Large intestine (tissue), 3 donors: ENCODE measurements at regions not wholly inside any gene's neighbourhood (a gene's known extent, or its start where the extent isn't known, plus 50 kb on each side); places are given as distances from the start of the nearest gene placed in this dataset.

Experiments
- DNase-seq, 2 donors: peaks; one replicate each; pipeline versions ENCODE4 v3.0.0 to v3.0.0-alpha.2; 2013
- H3K27ac ChIP-seq: one replicate; pipeline ENCODE4 v1.5.1; 2013; ENCODE audit warnings: low read length
- H3K27me3 ChIP-seq: 2 replicates; pipeline ENCODE4 v1.6.1; 2013; ENCODE audit warnings: low read length; ENCODE audit not compliant: control insufficient read depth, insufficient read depth
- H3K36me3 ChIP-seq: 2 replicates; pipeline ENCODE4 v1.6.1; 2013; ENCODE audit warnings: low read length; ENCODE audit not compliant: control insufficient read depth, insufficient read depth
- H3K4me1 ChIP-seq: one replicate; pipeline ENCODE4 v1.6.1; 2013; ENCODE audit warnings: low read length; ENCODE audit not compliant: control insufficient read depth, insufficient read depth
- H3K4me3 ChIP-seq: one replicate; pipeline ENCODE4 v1.5.1; 2013; ENCODE audit warnings: low read length
- H3K9me3 ChIP-seq: one replicate; pipeline ENCODE4 v1.6.1; 2013; ENCODE audit warnings: mild to moderate bottlenecking, low read depth, low read length, moderate library complexity; ENCODE audit not compliant: control insufficient read depth
- WGBS: methylation state at CpG from one replicate; pipeline ENCODE4 v1.1.5; 2013; ENCODE audit warnings: low lambda C conversion rate; ENCODE audit not compliant: insufficient coverage; 5-methylcytosine and 5-hydroxymethylcytosine counted together

GRCh38 chr6:84462698-84463097 is 235.3 kb upstream of the CEP162 start:
- 100% methylated on average over 1 of the region's 1 CpG for WGBS
- no peak for DNase-seq
- no peaks in the 10 kb centered on the region for H3K36me3 ChIP-seq

GRCh38 chr6:84461461-84461860 is 234.0 kb upstream of the CEP162 start:
- no peaks in the 10 kb centered on the region for H3K27me3 ChIP-seq
- DNase-seq: no peak
- 90% methylated on average over 2 of the region's 4 CpGs for WGBS
- no peaks in the 10 kb centered on the region for H3K9me3 ChIP-seq
- no peaks in the 10 kb centered on the region for H3K36me3 ChIP-seq
- no peaks in the 10 kb centered on the region for H3K4me1 ChIP-seq
- no peak overlapping the region for H3K4me3 ChIP-seq
- no peak overlapping the region for H3K27ac ChIP-seq

More at GRCh38 chr6:84462698-84463097, 235.3 kb upstream of the CEP162 start:
- H3K9me3 ChIP-seq: no peaks in the 10 kb centered on the region
- H3K4me3 ChIP-seq: no peak overlapping the region
- no peaks in the 10 kb centered on the region for H3K4me1 ChIP-seq
- no peak overlapping the region for H3K27ac ChIP-seq
- H3K27me3 ChIP-seq: no peaks in the 10 kb centered on the region

GRCh38 chr6:84460491-84460890 is 233.0 kb upstream of the CEP162 start:
- Histone ChIP-seq H3K36me3 (no peaks in the 10 kb centered on the region), H3K9me3 (no peaks in the 10 kb centered on the region), H3K4me3 (no peak overlapping the region), H3K27me3 (no peaks in the 10 kb centered on the region), H3K4me1 (no peaks in the 10 kb centered on the region), H3K27ac (no peak overlapping the region)
- DNase-seq: no peak

GRCh38 chr6:84459401-84459800 is 232.0 kb upstream of the CEP162 start:
- no peak overlapping the region for H3K27ac ChIP-seq
- H3K9me3 ChIP-seq: no peaks in the 10 kb centered on the region
- DNase-seq: no peak
- H3K4me3 ChIP-seq: no peak overlapping the region
- no peaks in the 10 kb centered on the region for H3K36me3 ChIP-seq
- WGBS: no CpG with 5 or more reads among the region's 3 CpGs
- H3K4me1 ChIP-seq: no peaks in the 10 kb centered on the region
- H3K27me3 ChIP-seq: no peaks in the 10 kb centered on the region

DNA sequence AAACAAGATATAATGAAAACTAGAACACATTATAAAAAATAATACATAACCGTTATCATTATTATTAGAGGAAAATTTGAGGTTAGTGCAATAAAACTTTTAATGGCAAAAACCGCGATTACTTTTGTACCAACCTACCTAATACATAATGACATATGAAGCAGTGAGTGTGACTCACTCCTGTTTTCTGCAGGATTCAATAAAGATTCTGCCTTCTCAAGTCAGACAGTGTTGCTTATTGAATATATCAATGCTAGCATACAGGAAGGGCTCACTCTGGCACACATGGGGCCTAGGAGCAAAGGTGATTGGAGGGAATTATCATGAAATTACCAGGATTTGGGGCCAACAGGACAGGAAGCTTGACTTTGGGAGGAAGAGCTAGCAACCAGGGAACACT is 230.8 kb upstream of the CEP162 start:
- no peak overlapping the region for H3K4me3 ChIP-seq
- H3K36me3 ChIP-seq: no peaks in the 10 kb centered on the region
- no peak for DNase-seq
- WGBS: 100% methylated on average over 3 of the region's 3 CpGs
- H3K9me3 ChIP-seq: no peaks in the 10 kb centered on the region
- H3K27ac ChIP-seq: no peak overlapping the region
- H3K27me3 ChIP-seq: no peaks in the 10 kb centered on the region
- H3K4me1 ChIP-seq: no peaks in the 10 kb centered on the region

GRCh38 chr6:84457276-84457675 is 229.8 kb upstream of the CEP162 start:
- H3K9me3 ChIP-seq: no peaks in the 10 kb centered on the region
- no CpG with 5 or more reads among the region's 3 CpGs for WGBS
- no peak for DNase-seq

GRCh38 chr6:84456803-84457202 is 229.4 kb upstream of the CEP162 start:
- WGBS: 60% methylated on average over 1 of the region's 4 CpGs
- Histone ChIP-seq H3K27me3 (no peaks in the 10 kb centered on the region), H3K27ac (no peak overlapping the region), H3K4me3 (no peak overlapping the region), H3K36me3 (no peaks in the 10 kb centered on the region), H3K9me3 (no peaks in the 10 kb centered on the region), H3K4me1 (no peaks in the 10 kb centered on the region)
- DNase-seq: peak in 1 of 2 donors; percentile 5

More at GRCh38 chr6:84457276-84457675, 229.8 kb upstream of the CEP162 start:
- Histone ChIP-seq H3K4me3 (no peak overlapping the region), H3K36me3 (no peaks in the 10 kb centered on the region), H3K27ac (no peak overlapping the region), H3K4me1 (no peaks in the 10 kb centered on the region), H3K27me3 (no peaks in the 10 kb centered on the region)

- 63% methylated on average over 2 of the region's 3 CpGs for WGBS
- H3K27ac ChIP-seq: no peak overlapping the region
- H3K27me3 ChIP-seq: no peaks in the 10 kb centered on the region
- no peaks in the 10 kb centered on the region for H3K9me3 ChIP-seq
- DNase-seq: no peak
- H3K36me3 ChIP-seq: no peaks in the 10 kb centered on the region
- H3K4me1 ChIP-seq: no peaks in the 10 kb centered on the region
- no peak overlapping the region for H3K4me3 ChIP-seq
These were observed 228.1 kb upstream of the CEP162 start for GRCh38 chr6:84455511-84456029.

DNA sequence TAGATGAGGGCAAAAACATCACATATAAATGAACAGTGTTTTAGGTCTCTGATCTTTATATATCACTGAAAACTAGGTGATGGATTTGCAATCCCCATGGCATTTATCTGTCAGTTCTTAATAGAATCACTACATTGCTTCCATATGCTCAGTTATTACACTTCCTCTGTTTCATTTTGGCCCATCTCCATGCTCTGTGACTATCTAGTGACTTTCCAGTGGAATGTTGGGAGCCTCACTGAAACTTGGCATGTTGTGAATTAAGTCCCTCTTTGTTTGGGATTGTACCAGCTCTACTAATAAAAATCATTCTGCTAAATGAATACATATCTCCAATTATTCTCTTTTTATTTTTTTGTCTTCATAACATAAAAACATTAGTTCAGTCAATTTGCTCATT is 226.1 kb upstream of the CEP162 start:
- Histone ChIP-seq H3K27me3 (no peaks in the 10 kb centered on the region), H3K9me3 (no peaks in the 10 kb centered on the region), H3K4me1 (no peaks in the 10 kb centered on the region), H3K27ac (no peak overlapping the region), H3K4me3 (no peak overlapping the region), H3K36me3 (no peaks in the 10 kb centered on the region)
- no peak for DNase-seq

DNA sequence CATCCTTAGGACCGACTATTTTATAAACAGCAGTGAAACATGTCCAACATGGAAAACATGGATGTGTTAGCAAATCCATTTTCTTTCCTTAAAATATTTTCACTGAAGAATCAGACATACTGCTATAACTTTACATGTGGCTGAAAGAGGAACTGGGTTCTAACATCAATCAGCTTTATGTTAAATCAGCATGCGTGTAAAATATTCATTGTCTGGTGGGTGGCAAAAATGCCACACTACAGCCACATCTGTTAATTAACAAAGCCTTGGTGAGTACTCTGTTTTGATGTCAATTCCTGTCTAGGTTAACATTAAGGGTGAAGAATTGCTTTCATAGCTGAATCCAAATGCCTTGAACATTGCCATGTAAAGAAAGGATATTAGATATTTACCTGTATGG is 222.6 kb upstream of the CEP162 start:
- no peaks in the 10 kb centered on the region for H3K36me3 ChIP-seq
- 88% methylated on average over 1 of the region's 2 CpGs for WGBS
- H3K27ac ChIP-seq: no peak overlapping the region
- no peaks in the 10 kb centered on the region for H3K4me1 ChIP-seq
- no peak overlapping the region for H3K4me3 ChIP-seq
- no peaks in the 10 kb centered on the region for H3K9me3 ChIP-seq
- H3K27me3 ChIP-seq: no peaks in the 10 kb centered on the region
- DNase-seq: no peak

DNA sequence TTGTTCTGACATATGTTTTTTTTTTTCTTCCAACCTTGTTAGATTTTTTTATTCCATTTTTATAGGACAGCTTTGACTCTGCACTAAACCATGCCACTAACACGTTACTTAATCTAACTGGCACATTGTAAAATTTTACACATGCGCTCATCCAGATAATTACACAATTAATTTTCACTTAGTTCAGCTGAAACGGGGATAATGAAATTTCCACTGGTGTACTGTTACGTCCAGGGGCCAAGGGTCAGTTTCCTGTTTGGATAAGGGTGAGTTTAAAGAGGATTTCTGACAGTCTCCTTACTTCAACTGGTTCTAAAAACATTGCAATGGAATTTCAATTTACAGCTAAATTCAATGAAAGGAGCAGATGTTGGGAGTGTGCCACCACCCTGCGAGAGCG is 221.8 kb upstream of the CEP162 start:
- no CpG with 5 or more reads among the region's 6 CpGs for WGBS
- H3K36me3 ChIP-seq: no peaks in the 10 kb centered on the region
- peak; percentile 20 to 47 for DNase-seq
- H3K9me3 ChIP-seq: no peaks in the 10 kb centered on the region
- no peaks in the 10 kb centered on the region for H3K27me3 ChIP-seq
- no peak overlapping the region for H3K27ac ChIP-seq
- H3K4me3 ChIP-seq: no peak overlapping the region
- H3K4me1 ChIP-seq: no peaks in the 10 kb centered on the region
